WI38 (cell line): ENCODE measurements at regions not wholly inside any gene's neighbourhood (a gene's known extent, or its start where the extent isn't known, plus 50 kb on each side); places are given as distances from the start of the nearest gene placed in this dataset.

Source experiments
- H3K4me3 ChIP-seq: 2 replicates; pipeline ENCODE4 v1.5.1; 2011; ENCODE audit warnings: low read depth, mild to moderate bottlenecking, control low read depth, low read length
- TF ChIP-seq, protein P1 (sequence below): IDR thresholded peaks from 2 replicates; pipeline ENCODE4 v1.5.1; 2012; ENCODE audit warnings: low read depth, mild to moderate bottlenecking, control low read depth, low read length

DNA sequence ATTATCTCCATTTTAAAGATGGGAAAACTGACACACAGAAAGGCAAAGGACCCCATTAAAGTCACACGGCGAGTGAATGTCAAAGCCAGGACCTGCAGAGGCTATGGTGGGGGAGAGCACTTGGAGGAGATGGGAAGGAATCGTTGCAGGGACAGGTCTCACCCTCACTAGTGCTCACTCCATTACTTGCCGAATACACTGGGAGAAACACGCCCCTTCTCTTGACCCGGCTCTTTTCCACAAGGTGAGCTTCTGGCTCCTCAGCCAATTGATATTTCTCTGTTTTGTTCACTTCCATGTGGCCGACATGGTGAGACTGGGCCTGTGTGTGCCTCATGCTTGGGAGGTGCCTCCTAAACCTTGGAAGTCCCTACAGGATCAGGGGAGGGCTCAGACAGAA lies 117.8 kb upstream of the KCNG1 start:
- H3K4me3 ChIP-seq = no peak overlapping the region
- TF ChIP-seq, protein P1, sequence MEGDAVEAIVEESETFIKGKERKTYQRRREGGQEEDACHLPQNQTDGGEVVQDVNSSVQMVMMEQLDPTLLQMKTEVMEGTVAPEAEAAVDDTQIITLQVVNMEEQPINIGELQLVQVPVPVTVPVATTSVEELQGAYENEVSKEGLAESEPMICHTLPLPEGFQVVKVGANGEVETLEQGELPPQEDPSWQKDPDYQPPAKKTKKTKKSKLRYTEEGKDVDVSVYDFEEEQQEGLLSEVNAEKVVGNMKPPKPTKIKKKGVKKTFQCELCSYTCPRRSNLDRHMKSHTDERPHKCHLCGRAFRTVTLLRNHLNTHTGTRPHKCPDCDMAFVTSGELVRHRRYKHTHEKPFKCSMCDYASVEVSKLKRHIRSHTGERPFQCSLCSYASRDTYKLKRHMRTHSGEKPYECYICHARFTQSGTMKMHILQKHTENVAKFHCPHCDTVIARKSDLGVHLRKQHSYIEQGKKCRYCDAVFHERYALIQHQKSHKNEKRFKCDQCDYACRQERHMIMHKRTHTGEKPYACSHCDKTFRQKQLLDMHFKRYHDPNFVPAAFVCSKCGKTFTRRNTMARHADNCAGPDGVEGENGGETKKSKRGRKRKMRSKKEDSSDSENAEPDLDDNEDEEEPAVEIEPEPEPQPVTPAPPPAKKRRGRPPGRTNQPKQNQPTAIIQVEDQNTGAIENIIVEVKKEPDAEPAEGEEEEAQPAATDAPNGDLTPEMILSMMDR = no peak

DNA sequence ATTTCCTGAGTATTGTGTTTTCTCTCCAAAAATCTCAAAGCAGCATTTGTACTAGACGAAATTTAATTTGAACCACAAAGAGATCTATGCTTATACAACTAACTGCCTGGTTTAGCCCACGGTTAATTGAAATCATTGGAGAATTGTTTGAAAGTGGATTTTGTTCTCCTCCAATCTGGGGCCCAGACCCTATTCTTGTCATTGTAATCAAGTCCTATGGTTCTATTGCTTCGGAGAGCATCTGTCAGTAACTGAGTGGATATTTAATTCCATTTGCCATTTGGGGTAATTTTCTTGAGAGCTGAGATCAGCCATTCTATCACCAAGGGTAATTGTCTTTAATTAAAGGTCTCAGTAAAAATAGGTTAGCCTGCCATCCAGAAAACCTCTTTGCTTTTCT lies 117.0 kb upstream of the KCNG1 start:
- no peak overlapping the region for H3K4me3 ChIP-seq
- TF ChIP-seq, protein P1 = no peak

DNA sequence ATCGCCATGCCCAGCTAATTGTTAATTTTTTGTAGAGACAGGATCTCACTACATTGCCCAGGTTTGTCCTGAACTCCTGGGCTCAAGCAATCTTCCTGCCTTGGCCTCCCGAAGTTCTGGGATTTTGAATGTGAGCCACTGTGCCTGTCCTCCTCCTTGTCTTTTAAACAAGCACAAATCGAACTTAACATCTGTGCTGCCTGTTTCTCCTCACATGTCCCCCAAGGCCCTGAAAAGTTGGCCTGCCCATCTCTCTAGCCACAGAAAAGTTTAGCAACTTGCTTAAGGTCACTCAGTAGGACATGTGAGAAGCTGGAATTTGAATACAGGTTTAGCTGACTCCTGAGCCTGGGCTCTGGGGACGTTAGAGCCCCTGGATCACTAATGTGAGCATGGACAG lies 115.7 kb upstream of the KCNG1 start:
- no peak overlapping the region for H3K4me3 ChIP-seq
- TF ChIP-seq, protein P1 = no peak

DNA sequence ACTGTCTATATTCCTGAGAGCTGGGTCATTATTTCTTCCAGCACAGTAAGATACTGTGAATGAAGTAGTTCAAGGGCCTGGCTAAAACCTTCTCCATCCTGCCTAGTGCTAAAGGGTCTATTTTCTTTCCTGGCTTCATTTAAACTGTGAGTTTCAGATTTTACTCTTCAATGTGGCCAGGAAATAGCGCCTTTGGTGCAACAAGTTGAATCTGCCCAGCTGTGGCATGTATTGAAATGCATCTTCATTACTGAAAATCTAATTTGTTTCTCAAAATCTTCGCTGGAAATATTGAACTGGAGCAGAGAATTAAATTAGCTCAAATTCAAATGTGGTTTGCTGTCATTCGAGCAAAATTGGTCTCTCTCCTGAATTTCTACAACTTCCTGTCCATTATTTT lies 114.6 kb upstream of the KCNG1 start:
- TF ChIP-seq, protein P1 = no peak

DNA sequence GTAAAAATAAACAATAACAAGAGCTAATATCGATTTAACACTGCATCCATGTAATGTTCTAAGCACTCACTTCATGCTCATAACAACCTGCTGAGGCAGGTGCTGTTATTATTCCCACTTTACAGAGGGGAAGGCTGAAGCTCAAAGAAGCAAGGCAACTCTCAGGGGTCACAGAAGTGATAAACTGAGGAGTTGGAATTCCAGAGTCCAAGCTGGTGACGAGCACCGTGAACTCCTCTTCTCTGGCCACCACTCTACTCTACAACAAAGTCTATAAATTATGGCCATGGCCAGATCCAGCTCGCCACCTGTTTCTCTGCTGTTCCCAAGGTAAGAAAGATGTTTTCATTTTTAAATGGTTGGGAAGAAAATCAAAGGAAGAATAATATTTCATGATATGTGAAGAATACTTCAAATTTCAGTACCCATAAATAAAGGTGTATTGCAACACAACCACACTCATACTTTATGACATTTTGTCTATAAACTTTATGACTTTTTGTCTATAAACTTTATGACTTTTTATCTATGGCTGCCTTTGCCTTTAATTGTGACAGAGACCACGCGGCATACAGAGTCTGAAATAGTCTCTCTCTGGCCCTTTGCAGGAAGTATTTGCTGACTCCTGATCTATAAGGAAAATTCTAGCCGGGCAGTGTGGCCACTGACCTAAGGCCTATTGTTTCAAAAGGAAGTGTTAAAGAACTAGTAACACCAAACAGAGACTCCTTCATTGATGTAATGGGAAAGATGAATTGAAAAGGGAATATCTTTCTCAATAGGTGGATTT lies 113.2 kb upstream of the KCNG1 start:
- H3K4me3 ChIP-seq = no peak overlapping the region
- TF ChIP-seq, protein P1 = no peak

More for the DNA sequence above, 114.6 kb upstream of the KCNG1 start:
- H3K4me3 ChIP-seq = no peak overlapping the region

DNA sequence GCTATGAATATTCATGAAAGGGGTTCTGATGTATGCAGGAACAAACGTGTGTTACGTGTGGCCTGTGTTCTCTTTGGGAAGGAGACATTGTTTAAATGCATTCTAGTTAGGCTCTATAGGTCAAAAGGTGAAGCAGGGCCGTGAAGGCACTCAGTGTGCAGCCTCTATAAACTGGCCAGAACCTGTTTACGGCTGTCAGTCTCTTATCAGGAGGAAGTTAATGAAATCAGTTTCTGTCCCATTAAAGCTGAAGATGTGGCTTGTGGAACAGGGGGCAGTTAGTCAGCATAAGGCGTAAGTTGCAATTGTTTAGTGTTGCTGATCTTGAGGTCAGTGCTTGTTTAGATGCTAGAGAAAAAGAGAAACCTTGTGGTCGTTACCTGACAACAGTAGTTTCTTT lies 111.5 kb upstream of the KCNG1 start:
- no peak overlapping the region for H3K4me3 ChIP-seq
- TF ChIP-seq, protein P1 = no peak

DNA sequence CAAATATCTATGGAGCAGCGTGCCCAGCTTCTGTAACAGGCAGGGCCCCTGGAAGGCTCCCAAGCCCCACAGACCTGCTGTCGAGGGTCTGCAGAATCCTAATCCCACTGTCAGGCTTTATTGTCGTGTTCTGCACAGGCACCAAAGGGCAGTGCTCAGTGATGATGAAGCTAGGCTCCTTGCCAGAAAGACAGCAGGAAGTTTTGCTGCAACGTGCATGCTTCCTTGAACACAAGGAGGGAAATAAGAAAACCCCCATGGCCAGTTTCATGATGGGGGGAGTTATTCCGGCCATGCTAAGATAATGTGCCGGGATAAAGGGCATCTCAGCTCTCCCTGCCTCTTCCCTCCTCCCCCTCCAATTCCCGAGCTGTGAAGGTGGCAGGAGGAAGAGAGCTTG lies 109.4 kb upstream of the KCNG1 start:
- TF ChIP-seq, protein P1 = no peak
- no peak overlapping the region for H3K4me3 ChIP-seq
